ENCODE measurements at regions not wholly inside any gene's neighbourhood (a gene's known extent, or its start where the extent isn't known, plus 50 kb on each side); places are given as distances from the start of the nearest gene placed in this dataset.

DNA sequence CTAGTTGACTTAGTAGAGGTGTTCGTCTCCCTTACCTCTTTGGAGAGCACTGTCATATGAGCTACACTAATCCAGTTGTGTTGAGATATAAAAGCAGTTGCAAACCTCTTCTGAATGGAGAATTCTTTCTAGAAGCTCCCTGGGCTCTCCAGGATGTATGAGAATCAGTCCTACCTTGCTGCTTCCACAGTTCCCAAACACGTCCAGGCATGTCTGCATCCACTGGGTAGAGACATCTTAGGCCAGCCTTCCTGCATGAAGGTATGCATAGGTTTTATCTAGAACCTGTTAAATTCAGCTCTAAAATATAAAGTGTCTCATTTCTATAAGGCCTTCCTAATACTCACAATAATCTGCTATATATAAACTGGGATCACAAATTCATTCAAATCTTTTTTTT is 297.7 kb downstream of the CDC5L start:
- Mint-ChIP-seq H3K4me3 (ENCODE audit: low read depth) (no peak overlapping the region), H3K27me3 (peaks cover 7% of the 10 kb centered on the region), H3K4me1 (ENCODE audit: low read depth) (no peaks in the 10 kb centered on the region), H3K27ac (no peak overlapping the region), H3K9me3 (ENCODE audit: low read depth) (peaks cover 32% of the 10 kb centered on the region), H3K36me3 (ENCODE audit: insufficient read depth) (no peaks in the 10 kb centered on the region)
- DNase-seq (ENCODE audit: low spot score, unreplicated experiment): no peak
- TF ChIP-seq, protein P1, sequence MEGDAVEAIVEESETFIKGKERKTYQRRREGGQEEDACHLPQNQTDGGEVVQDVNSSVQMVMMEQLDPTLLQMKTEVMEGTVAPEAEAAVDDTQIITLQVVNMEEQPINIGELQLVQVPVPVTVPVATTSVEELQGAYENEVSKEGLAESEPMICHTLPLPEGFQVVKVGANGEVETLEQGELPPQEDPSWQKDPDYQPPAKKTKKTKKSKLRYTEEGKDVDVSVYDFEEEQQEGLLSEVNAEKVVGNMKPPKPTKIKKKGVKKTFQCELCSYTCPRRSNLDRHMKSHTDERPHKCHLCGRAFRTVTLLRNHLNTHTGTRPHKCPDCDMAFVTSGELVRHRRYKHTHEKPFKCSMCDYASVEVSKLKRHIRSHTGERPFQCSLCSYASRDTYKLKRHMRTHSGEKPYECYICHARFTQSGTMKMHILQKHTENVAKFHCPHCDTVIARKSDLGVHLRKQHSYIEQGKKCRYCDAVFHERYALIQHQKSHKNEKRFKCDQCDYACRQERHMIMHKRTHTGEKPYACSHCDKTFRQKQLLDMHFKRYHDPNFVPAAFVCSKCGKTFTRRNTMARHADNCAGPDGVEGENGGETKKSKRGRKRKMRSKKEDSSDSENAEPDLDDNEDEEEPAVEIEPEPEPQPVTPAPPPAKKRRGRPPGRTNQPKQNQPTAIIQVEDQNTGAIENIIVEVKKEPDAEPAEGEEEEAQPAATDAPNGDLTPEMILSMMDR (IDR thresholded peaks at IDR 0.05; ENCODE audit: unreplicated experiment): no peak

DNA sequence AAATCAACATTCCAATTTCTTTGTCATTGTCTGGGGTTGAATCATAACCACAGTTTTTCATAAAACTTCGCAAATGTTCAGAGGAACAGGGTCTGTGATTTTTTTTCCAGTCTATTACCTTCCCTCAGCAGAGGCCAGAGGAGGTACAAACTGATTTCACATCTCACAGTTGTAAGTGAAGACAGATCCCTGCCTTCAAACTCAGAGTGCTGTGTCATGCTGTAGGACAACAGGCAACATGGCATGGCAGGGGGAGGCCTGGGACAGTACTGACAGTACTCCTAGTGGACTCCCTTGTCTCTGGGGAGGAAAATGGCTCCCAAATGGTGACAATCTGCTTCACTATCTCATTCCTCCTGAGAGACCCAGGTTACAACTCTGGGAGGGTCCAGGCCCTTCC is 308.6 kb downstream of the CDC5L start:
- no peaks in the 10 kb centered on the region for H3K9me3 Mint-ChIP-seq (ENCODE audit: low read depth)
- no peaks in the 10 kb centered on the region for H3K36me3 Mint-ChIP-seq (ENCODE audit: insufficient read depth)
- DNase-seq (ENCODE audit: low spot score, unreplicated experiment): no peak
- H3K4me1 Mint-ChIP-seq (ENCODE audit: low read depth): no peaks in the 10 kb centered on the region
- no peak overlapping the region for H3K27ac Mint-ChIP-seq
- TF ChIP-seq, protein P1 (IDR thresholded peaks at IDR 0.05; ENCODE audit: unreplicated experiment): no peak
- no peak overlapping the region for H3K4me3 Mint-ChIP-seq (ENCODE audit: low read depth)
- H3K27me3 Mint-ChIP-seq: no peaks in the 10 kb centered on the region

DNA sequence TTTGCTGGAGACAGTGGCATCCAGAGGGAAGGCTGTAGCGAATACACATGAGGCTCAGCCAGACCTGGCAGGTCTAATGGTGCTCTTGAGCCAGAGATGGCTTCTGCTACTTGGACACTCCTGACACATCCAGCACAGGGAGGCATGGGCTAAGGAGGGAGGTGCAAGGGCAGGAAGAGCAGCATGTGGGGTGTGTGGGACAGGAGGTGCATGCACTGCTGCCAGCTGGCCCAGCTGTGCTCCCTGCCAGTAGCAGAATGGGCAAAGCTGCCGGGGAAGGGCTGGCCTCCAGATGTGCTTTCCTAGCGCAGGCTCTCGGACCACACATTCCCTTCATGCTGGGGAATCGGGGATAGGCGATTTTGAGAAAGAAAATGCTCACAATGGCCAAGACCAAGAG is 309.2 kb downstream of the CDC5L start:
- Mint-ChIP-seq H3K27ac (no peak overlapping the region), H3K36me3 (ENCODE audit: insufficient read depth) (no peaks in the 10 kb centered on the region), H3K4me3 (ENCODE audit: low read depth) (no peak overlapping the region), H3K9me3 (ENCODE audit: low read depth) (no peaks in the 10 kb centered on the region), H3K4me1 (ENCODE audit: low read depth) (no peaks in the 10 kb centered on the region), H3K27me3 (peaks cover 2% of the 10 kb centered on the region)
- no peak for DNase-seq (ENCODE audit: low spot score, unreplicated experiment)
- TF ChIP-seq, protein P1 (IDR thresholded peaks at IDR 0.05; ENCODE audit: unreplicated experiment): no peak

DNA sequence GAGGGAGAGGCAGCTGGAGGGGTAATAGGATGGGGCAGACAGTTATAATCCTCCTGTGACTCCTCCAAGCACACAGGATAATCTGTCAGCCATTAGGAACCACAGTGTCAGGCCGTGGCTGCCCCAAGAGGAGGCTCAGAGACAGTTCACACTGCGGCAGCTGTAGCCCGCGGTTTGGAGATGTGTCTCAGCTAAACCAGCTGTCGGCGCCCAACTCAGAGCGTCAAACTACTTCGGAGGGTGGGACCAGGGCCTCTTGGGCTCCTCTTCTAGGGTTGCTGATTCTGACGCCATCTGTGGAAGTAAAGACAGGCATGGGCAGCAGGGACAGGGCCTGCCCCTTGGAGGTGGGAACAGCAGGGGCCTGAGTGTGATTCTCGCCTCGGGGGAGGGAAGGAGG is 309.8 kb downstream of the CDC5L start:
- Mint-ChIP-seq H3K9me3 (ENCODE audit: low read depth) (no peaks in the 10 kb centered on the region), H3K27me3 (peaks cover 2% of the 10 kb centered on the region), H3K36me3 (ENCODE audit: insufficient read depth) (no peaks in the 10 kb centered on the region), H3K4me3 (ENCODE audit: low read depth) (no peak overlapping the region), H3K27ac (no peak overlapping the region), H3K4me1 (ENCODE audit: low read depth) (no peaks in the 10 kb centered on the region)
- TF ChIP-seq, protein P1 (IDR thresholded peaks at IDR 0.05; ENCODE audit: unreplicated experiment): no peak
- no peak for DNase-seq (ENCODE audit: low spot score, unreplicated experiment)

DNA sequence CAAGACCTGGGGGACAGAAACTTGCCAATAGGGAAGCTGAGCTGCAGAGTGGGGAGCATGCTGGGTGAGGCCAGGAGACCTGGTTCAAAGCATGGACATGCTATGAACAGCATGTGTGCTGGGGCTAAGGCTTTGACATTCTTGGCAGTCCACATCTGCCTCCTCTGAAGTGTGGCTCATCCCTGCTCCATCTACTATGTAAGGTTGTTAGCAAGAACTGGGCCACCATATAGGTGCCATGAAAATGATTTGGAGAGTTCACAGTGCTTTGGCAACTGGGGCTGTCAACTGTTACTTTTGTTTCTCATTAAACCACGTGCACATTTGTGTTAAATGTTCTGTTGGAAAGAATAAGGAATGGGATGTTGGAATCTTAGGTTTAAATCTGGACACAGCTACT is 311.1 kb downstream of the CDC5L start:
- Mint-ChIP-seq H3K4me3 (ENCODE audit: low read depth) (no peak overlapping the region), H3K36me3 (ENCODE audit: insufficient read depth) (no peaks in the 10 kb centered on the region), H3K4me1 (ENCODE audit: low read depth) (no peaks in the 10 kb centered on the region), H3K9me3 (ENCODE audit: low read depth) (no peaks in the 10 kb centered on the region), H3K27ac (no peak overlapping the region), H3K27me3 (peaks cover 2% of the 10 kb centered on the region)
- no peak for DNase-seq (ENCODE audit: low spot score, unreplicated experiment)
- TF ChIP-seq, protein P1 (IDR thresholded peaks at IDR 0.05; ENCODE audit: unreplicated experiment): no peak
